NCI-H1417 treated with DMSO at 0.1 percent for 48 hours (cell line): ENCODE measurements at regions not wholly inside any gene's neighbourhood (a gene's known extent, or its start where the extent isn't known, plus 50 kb on each side); places are given as distances from the start of the nearest gene placed in this dataset.
"Not testable (repeated sequence)": the region's sequence is repeated elsewhere in the genome, so short reads cannot be mapped to it uniquely, and the experiment has no call there.

Source experiments
- DNase-seq: peaks from one replicate; lab custom pipeline; 2025; lab: John Stamatoyannopoulos, UW

DNA sequence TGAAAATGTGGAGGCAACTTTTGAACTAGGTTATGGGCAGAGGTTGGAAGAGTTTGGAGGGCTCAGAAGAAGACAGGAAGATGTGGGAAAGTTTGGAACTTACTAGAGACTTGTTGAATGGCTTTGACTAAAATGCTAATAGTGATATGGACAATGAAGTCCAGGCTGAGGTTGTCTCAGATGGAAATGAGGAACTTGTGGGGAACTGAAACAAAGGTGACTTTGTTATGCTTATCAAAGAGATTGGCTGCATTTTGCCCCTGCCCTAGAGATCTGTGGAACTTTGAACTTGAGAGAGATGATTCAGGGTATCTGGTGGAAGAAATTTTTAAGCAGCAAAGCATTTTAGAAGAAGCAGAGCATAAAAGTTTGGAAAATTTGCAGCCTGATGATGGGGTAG lies 499.7 kb upstream of the ATP2B1 start:
- not testable (repeated sequence) for DNase-seq

DNA sequence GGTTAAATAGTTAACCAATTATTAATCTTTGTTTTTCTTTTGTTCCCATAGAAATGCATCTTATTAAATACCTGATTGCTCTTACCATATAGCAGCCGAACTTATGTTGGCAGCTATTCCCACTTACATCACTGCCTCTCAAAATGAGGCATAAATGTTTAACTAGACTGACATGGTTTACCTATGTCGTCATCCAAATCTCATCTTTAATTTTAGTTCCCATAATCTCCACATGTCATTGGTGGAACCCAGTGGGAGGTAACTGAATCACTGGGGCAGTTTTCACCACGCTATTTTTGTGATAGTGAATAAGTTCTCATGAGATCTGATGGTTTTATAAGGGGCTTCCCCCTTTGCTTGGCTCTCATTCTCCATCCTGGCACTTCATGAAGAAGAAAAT lies 499.2 kb upstream of the ATP2B1 start:
- DNase-seq, result no peak

DNA sequence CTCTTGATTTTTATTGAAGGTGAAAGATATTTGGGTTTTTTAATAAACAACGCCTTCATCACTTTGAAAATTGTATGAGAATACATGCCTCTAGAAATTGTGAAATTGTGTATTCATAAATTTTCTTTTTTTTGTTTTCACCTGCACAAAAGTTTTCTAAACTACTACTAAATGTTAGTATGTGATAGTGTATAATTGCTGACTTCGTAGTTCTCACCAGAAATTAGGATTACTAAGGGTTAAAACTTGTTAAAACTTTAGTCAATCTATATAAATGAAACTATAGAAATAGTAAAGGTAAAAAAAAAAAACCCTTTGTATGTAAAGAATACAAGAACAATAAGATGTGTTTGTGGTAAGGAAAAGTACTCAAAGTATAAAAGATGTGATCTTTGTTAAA lies 496.5 kb upstream of the ATP2B1 start:
- DNase-seq, result no peak

DNA sequence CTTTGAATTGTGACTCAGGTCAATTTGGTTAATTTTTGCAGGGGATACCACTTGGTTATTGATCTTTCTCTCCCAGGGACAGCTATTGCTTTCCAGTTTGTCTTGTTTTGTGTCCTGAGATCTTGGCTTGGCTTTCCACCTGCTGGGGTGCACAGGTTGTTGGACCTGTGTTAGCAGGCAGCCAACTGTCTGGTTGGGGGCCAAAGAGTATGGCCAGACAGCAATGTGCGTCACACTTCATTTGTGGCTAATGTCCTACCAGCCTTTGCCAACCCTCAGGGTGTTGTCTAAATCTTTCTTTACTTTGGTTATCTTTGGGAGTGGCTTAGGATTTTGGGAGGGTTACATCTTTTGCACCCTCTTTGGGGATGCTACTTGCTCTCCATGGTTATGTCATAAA lies 494.9 kb upstream of the ATP2B1 start:
- no peak for DNase-seq

DNA sequence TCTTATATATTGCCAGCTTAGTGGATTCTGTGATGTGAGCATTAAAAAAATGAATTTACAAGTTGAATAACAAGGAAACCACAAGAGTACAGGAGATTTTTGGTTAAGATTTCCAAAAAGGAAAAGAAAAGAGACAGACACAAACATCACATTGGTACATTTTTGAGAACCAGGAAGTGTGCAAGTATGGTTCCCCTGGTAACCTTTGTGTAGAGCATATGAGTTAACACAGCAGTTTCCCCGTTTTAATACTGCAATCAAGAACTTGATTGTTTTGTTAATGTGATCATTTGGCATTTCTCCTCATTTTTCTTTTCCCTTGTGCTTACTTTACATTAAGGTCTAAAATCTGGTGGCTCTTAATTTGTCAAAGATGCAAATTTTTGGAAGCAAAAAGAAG lies 490.4 kb upstream of the ATP2B1 start:
- DNase-seq, result no peak

GRCh38 chr12:90193500-90193899 lies 484.9 kb upstream of the ATP2B1 start:
- DNase-seq, result no peak

DNA sequence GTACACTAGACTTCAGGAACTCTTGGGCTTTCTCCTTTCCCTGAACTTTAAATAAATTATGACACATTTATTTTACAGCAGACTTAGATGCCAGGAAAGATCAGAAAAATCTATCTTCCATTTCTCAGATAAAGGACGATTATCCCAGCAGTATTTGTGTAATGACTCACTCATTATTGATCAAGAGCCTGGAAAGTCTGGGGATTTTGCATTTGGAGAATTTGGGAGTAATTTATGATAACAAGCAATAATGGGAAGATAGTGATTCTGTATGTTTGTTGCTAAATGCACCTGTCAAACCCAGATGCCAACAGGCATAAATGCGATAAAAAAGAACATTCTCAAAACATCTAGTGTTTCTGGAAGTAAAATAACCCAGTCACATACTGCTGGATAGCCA lies 480.2 kb upstream of the ATP2B1 start:
- DNase-seq, result no peak

DNA sequence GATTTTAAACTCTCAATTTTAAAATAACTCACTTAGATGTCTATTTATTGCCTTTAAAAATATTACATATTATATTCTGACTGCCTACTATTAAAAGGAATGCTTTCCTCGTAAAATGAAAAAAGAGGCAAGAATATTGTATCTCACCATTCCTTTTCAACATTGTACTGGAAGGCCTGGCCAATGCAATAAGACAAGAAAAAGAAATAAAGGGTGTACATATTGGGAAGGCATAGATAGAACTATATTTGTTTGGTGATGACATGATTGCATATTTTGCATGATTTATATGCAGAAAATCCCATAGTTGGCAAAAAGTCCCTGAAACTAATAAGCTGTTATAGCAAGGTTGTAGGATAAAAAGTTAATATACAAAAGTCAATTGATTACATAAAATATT lies 474.6 kb upstream of the ATP2B1 start:
- DNase-seq, result no peak

GRCh38 chr12:90181216-90181615 lies 472.6 kb upstream of the ATP2B1 start:
- no peak for DNase-seq

DNA sequence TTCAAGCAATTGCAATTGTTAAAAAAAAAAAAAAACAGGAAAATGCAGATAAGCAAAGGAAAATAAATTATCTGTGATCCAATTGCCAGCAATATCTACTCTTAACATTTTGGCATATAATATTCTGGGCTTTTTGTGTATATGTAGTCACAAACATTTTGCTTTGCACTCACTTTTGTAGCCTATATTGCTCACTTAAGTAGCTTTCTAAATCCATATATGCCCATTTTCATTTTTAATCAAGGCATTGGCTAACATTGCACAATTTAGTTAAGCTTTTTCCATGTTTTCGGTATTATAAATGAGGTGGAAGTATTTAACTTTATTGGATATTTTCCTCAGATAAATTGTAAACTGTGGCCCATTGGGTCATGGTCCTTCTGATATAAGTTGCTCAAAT lies 466.3 kb upstream of the ATP2B1 start:
- no peak for DNase-seq

- DNase-seq, result no peak
These were observed 465.5 kb upstream of the ATP2B1 start for GRCh38 chr12:90174198-90174510.

DNA sequence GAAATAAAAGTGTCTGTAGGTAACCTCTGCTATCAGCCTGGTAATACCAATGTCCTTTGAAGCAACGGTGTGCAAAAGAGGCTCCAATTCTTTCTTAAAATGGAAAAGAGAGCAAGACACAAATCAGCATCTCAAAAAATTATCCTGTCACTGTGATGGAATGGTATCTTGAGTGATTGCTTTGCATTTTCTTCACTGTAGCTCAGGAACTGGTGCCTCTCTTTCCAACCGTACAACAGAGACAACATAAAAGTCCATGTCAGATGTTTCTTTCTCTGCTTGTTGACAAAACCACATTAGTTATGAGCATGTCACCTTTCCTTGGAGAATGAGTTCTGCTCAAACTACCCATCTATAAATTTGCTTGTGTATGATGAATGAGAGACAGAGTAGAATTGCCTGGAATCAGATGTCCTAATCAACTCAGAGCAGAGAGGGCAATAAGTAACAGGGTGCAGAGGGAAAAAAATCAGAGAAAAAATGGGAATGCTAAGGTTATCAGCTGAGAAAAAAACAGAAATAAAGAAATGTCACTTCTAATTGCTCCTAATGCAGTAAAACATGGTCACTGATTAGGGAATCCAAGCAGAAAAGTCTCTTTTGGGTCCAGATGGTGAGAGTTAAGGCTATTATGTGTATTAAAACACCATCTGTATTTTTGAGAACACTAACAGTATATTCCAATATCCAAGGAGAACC lies 465.0 kb upstream of the ATP2B1 start:
- no peak for DNase-seq

DNA sequence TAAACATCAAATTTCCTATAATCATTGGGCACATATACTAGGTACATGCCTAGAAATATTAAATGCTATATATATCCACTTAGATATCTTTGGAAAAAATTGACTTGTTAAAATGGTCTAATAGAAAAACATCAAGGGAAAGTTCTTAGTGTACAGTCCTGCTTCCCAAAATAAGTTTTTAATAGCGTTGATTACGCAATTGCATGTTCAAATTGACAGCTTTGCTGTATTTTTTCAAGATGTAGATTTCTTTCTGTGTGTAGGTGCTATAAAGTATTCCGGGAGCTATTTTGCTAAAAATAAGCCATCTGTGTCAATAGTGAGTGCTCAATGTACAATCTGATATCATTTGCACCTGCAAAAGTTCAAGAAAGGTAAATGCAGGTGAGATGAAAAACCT lies 463.9 kb upstream of the ATP2B1 start:
- DNase-seq, result no peak

DNA sequence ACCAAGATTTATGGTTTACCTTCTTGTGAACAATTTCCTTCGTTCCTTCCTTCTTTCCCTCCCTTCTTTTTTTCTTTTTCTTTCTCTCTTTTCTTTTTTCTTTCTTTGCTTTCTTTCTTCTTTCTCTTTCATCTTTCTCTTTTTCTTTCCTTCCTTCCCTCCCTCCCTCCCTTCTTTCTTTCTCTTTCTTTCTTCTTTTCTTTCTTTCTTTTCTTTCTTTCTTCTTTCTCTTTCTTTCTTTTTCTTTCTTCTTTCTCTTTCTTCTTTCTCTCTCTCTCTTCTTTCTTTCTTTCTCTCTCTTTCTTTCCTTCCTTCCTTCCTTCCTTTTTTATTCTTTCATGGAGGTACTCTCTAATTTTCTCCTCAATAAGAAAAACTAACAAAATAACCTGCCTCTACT lies 462.1 kb upstream of the ATP2B1 start:
- no peak for DNase-seq

GRCh38 chr12:90167518-90168208 lies 459.0 kb upstream of the ATP2B1 start:
- no peak for DNase-seq

DNA sequence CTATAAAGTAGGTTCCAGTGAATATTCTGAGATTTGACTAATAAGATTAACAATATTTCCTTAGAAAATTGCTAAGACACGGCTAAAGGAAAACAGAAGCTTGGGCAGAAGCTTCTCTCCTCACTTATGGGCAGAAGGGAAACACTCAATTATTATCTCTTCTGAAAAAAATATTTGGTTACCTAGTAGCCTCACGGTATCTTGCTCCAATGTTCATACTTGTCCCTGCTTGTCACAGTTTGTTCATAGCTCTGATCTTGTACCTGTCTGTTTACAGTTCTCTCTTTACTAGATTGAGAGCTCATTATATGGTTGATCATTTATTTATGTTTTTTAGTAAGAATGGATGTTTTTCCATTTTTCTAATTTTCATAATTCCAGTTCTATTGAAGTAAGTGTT lies 458.0 kb upstream of the ATP2B1 start:
- DNase-seq, result no peak

GRCh38 chr12:90166012-90166411 lies 457.4 kb upstream of the ATP2B1 start:
- no peak for DNase-seq

DNA sequence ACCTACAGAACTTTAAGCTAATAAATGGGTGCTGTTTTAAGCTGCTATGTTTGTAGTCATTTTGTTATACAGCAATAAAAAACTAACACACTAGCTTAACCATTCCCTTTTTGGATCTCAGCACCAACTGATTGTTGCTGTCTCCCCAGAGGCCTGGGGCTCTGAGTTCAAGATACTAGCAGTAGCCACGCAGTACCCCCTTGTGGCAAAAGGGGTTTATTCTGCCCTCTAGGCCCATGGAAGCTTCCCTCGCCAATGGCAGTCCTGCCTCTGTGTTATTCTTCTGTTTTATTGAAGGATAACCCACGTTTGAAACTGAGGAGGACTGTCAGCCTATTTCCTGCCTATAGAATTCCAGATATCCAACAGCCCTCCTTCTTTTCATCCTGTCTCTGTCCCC lies 455.3 kb upstream of the ATP2B1 start:
- DNase-seq, result no peak

GRCh38 chr12:90153827-90154226 lies 445.2 kb upstream of the ATP2B1 start:
- no peak for DNase-seq

DNA sequence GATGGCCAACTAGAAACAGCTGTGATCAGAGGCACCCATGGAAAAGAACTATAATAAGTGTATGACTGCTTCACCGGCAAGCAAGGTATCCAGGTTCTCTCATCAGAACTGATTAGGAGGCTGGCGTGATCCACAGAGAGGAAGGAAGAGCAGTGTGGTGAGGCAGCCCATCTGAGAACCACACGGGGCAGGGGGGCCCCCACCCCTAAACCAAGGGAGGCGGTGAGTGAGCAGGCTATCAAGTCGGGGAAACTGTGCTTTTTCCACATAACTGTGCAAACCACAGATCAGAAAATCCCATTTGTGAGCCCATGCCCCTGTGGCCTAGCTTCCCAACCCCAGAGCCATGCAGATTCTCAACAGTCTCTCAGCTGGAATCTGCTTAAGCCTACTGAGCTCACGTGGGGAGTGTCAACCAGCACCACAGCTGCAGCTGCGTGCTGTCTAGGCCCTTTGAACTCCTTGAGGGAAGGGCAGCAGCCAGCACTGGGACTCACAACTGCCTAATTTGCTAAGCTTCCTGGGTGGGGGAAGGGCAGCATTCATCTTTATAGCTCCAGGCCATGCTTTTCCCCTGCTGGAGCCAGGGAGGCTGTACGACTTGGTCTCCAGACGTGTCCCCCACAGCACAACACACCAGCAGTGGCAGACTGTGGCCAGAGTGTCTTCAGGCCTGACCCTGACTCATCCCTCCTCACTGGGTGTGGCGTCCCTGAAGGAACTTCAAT lies 444.4 kb upstream of the ATP2B1 start:
- DNase-seq, result no peak

GRCh38 chr12:90151491-90152015 lies 442.9 kb upstream of the ATP2B1 start:
- DNase-seq, result no peak

DNA sequence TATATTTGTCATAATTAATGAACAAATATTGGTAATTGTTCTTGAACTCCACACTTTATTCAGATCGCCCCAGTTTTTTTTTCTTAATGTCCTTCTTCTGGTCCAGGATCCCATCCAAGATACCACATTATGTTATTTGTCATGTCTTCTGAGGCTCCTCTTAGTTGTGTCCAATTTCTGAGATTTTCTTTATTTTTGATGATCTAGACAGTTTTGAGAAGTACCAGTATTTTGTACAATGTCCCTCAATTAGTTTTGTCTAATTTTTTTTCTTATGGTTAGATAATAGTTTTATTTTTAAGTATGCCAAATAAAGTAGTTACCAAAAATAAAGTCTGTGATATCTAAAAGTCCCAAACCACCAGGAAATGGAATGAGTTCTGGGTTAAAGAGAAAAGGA lies 440.8 kb upstream of the ATP2B1 start:
- DNase-seq, result no peak

DNA sequence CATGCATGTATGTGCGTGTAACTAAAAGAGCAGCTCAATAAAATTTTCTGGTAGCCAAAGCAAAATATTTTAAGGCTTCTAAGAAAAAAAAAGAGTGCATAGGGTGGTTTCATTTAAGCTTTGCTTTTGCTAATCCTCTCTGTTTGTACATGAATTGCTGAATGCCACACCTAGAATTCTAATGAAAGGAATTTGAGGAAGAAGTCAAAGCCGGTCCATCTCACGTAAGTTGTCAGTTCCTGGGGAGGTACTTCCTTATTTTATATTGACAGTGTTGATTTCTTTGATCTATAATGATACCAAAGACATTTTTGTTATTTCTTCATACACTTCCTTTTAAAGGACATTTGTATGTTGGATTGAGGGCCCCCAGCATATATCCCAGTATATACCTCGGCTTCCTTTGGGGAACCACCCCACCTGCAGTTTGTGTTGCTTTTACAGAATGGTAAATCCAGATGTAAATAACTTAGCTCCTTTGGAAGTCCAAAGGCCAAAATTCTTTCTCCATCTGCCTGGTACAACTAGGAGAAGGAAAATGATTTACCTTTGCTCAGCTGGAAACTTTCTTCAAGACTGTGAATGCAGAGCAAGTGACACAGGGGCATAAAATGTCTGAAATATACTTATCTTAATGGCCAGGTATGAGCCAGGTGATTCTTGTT lies 420.9 kb upstream of the ATP2B1 start:
- DNase-seq, result no peak
